Fibroblast of skin of abdomen (primary cell): ENCODE measurements at regions not wholly inside any gene's neighbourhood (a gene's known extent, or its start where the extent isn't known, plus 50 kb on each side); places are given as distances from the start of the nearest gene placed in this dataset.
A peak's percentile ranks its signal among the peaks of the same experiment; 100 is the strongest.

ENCODE experiments used
- DNase-seq: peaks from one replicate; pipeline ENCODE4 v3.0.0-alpha.2; 2013

DNA sequence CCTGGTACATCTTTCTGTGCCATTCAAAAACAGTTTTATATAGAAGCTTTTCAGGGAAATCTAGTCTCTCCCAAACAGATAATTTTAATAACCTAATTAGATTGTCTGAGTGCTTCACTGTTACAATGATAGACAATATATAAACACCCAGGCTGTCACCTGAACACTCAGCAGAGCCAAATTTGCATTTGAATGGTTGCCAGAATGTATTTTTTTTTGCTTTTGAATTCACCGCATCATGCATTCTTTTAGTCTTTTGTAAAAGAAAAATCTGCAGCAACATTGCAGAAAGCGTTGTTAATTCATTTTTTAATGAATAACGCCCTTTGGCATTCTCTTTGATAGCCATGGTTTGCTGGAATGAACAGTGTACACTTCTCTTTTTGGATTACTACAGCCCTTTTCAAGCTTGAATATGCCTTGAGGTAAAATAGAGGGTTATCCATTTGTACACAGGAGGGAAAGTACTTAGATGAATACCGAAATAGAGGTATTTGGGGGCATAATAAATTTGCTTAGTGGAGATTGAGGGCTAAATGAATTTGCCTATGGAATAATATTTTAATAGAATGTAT lies 175.0 kb upstream of the EPHA5 start:
- no peak for DNase-seq

DNA sequence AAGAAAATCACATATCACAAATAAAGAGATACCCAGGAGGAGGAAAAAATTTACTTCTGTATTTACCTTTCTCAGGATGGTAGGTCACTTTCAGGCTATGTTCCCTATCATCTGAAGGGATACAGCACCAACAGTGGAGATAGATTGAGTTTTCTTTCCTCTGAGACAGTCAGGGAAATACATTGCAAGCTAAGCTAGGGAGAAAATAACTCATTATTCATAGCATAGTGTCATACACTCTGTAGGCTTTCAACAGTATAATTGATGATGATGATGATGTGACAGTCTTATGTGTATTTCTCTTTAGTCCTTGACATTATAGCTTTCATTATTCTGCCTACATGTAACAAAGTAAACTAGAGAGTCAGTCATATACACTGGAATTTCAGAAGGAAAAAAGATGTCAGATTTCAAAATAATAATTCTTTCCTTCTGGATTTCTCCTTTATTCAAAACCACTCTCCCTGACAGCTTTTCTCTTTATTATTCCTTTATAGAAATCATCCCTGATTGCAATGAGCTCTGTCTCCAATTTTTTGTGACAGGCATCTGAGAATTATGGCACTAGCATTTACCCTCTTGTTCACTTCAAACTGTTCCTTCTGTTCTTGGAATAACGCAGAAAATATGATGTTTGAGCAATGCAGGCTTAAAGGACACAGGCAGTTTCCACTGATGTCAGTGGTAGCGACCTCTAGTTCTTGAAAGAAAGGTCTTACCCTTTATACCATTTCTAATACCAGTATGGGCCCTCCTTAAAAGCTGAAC lies 169.1 kb upstream of the EPHA5 start:
- no peak for DNase-seq

DNA sequence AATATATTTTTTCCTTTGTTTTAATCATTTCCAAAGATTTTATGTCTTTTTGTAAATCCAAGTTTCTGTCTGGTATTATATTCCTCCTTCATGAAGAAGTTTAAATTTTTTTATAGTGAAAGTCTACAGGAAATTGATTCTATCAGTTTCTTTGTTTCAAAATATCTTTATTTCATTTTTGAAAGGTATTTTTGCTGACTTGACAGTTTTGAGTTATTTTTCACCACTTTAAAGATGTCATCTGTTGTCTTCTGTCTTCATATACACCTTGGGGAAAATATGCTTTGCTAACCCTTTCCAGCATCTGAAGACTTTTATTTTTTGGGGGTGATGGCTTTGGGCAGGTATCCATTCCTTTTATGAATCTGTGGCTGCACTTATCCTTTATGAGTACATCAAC lies 164.4 kb upstream of the EPHA5 start:
- no peak for DNase-seq

DNA sequence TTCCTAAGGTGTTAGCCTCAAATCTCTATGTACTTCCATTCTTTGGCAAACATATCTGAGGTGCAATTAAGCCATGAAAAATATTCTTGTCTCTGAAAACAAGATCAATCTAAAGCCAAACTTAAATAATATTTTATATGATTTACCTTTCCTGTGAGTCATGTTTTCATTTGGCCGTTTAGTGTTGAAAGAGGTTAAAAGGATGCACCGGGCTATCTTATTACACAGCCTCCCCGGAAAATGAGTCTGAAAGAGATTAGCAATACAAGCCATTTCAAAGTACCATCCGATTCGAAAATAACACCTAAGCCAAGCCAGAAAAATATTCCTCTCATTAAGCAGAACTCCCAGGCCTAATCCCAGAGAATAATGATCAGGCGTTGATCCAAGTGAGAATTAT lies 161.5 kb upstream of the EPHA5 start:
- DNase-seq = no peak

DNA sequence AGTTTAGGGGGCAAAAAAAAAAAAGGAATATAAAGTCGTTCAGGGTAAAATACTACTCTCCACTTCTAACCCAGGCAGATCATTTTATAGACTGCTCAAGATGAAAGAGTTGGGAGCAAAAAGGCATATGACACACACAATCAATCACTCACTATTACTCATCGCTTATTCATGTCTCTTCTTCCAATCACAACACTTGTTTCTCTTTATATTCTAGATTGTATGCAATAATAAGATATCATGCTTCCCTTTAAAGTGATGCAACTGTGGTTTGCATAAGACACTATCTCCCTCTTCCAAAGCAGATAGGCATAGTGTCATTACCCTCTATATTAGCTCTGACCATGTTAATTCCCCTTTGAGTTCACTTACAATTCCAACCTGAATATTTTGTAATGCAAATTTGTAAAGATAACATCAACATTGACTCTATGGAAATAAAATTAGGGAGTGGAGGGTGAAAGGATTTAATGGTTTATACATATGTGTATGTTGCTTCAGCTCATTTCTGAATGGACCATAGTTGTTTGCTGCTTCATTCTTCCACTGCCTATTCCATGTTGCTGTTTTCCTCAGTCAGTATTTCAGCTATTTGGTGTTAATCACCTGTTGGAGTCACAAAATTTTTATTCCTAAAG lies 154.9 kb upstream of the EPHA5 start:
- DNase-seq = peak; percentile 56

DNA sequence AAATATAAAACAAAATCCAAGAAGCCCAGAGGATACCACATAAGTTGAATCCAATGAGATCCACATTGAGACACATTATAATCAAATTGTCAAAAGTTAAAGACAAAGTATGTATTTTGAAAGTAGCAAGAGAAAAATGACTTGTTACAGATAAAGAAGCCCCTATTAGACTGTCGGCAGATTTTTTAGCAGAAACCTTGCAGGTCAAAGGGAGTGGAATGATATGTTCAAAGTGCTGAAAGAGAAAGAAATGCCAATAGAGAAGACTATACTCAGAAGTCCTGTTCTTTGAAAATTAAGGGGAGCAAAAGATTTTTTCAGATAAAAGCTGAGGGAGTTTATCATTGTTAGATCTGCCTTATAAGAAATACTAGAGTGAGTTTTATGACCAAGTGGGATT lies 148.9 kb upstream of the EPHA5 start:
- no peak for DNase-seq

DNA sequence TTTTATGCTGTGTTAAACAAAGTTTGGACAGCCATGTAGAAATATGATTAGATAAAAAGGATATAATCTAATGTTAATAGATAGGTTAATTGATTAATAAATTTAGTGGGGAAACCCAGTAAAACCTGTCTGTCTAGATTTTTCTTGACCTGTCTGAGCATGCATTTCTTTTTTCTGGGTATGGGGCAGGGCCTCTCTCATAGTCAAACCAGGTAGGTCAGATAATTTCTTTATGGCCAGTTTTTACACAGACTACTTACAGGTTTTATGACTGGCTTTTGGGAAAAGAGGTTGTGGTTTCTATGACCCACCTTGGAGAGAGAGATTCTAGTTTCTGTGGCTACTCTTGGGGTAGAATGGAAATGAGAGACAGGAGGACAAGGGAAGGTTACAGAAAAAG lies 135.6 kb upstream of the EPHA5 start:
- no peak for DNase-seq

DNA sequence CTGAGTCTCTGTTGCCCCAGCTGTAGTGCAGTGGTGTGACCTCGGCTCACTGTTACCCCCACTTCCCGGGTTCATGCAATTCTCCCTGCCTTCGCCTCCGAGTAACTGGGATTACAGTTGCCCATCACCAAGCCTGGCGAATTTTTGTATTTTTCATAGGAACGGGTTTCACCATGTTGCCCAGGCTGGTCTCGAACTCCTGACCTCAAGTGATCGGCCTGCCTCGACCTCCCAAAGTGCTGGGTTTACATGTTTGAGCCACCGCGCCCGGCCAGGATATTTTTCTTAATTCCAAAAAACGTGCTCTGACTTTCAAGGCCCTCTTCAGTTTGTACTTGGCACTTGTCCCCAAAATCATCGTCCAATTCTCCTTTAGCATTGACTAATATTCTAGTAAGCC lies 129.2 kb upstream of the EPHA5 start:
- DNase-seq = no peak

DNA sequence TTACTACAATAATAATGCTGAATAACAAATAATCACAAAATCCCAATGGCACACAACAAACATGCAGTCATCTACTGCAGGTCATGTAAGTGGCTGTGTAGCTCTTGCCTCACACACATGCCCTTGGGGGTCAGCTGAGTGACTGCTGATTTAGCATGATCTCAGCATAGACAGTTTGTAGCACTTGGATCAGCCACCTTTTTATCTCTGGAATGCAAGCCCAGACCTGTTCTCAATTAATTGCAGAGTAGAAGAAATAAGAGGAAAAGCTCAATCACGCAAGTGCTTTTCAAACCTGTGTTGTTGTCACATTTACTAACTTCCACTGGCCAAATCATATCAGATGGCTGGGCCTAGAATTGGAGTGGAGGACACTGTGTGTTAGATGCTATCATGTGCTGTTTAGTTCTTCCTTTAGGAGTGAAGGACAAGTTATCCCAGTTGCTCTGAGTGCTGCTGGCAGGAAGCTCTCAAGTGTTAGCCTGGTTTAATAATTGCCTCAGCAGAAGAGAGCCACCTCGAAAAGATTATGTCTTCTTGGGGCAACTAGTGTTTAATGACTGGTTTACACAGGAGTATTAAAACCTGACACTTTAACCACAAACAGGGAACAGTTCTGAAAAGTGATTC lies 128.3 kb upstream of the EPHA5 start:
- no peak for DNase-seq

DNA sequence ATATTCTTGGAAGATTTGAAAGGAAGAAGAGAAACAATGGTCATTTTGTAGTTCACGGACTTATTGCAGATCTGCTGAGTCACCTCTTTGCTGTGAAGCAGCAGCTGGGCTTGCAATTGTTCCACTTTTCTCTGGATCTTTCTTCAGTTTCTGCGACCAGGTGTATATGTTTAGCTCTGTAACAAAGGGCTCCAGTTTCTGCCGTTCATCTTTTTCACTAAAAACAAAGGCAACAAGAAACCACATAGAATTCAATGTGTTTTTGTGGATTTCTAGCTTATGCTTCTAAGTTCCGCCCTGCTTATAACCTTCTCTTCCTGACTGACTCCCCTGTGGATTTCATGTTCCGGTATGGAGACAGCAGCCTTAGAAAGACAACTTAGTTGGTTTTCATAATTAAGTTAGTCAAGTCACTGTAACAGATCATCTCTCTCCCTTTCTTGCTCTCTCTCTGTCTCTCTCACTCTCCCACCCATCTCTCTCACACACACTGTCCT lies 121.6 kb upstream of the EPHA5 start:
- DNase-seq = no peak

DNA sequence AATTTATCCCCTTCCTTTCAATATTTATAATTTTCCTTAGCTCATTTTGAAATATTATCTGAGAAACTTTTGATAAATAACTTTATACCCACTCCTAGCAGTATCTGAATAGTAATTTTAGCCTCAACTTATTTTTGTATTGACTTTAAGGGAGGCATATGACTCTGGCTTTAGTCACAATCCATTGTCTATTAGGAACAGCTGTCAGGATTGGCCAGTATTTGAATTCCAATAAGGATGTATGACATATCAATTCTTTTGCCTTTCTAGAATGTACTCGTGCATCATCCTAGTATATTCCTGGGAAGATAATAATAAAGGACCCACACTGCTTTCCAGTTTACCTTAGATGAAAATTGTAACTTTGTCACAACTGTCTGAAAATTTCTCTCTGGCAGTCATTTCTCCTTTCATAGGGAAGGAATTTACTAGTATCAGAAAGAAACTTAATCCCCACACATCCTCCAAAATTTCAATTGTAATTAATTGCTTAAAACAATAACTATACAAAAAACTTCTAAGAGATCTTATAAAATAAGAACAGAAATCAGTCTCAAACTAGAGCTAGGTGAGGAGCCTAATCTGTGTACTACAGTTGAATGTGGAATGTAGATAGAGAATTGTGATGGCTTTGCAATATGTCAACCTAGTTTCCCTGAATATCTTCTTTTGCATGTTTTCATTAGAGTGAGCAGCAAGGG lies 121.0 kb upstream of the EPHA5 start:
- DNase-seq = no peak

DNA sequence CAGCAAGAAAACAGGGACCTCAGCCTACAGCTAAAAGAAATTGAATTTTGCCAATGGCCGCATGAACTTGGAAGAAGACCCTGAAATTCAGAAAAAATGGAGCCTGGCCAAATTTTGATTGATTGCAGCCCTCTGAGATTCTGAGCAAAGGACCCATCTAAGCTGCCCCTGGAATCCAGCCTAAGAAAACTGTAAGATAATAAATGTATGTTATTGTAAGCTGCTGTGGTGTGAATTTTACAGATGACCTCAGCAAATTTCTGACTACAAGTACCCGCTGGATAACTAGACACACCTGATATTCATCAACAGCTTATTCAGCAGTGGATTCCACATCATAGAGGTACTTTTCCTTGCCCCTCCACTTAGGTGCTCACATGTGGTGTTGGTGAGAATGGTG lies 119.5 kb upstream of the EPHA5 start:
- no peak for DNase-seq

DNA sequence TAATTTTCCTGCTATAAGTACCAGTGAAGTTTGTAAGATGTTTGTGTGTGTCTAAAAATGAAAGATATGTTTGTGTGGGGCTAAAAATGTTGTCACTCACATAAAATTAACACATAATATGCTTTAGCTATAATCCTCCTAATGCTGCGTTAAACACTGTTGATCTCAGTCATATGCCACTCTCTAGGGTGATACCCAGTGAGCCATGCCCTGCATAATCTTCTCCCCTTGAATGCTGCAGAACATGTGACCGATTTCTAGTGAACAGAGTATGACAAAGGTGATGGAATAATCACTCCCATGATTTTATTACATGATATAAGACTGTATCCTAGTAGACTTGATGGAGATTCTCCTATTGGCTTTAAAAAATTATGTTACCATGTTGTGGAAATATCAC lies 119.1 kb upstream of the EPHA5 start:
- no peak for DNase-seq

DNA sequence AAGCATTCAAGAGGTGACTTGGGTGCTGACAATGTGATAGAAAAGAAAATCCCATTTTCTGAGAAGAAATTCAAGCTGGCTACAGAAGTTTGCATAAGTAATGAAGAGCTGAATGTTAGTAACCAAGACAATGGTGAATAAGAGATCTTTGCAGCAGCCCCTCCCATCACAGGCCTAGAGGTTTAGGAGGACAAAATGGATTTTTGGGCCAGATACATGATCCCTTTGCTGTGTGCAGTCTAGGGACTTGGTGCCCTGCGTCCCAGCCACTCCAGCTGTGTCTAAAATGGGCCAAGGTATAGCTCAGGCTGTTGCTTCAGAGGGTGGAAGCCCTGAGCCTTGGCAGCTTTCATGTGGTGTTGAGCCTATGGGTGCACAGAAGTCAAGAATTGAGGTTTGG lies 107.0 kb upstream of the EPHA5 start:
- no peak for DNase-seq

DNA sequence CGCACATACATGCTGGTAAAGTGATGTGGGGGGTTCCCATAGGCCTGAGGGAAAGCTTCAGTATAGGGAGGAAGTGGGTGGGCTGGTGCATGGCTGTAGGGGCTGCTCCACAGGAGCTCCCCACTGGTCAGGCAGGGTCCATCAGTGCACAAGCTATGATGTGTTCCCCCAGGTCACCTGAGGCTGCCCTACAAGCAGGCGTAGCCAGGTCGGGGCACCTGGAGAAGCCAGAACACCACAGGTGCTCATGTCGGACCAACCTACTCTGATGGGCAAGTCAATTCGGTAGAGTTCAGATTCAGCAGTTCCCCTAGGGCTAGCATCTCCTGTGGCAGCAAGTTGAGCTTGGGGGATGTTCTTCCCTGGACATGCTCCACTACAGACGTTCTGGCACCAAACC lies 103.3 kb upstream of the EPHA5 start:
- DNase-seq = no peak

DNA sequence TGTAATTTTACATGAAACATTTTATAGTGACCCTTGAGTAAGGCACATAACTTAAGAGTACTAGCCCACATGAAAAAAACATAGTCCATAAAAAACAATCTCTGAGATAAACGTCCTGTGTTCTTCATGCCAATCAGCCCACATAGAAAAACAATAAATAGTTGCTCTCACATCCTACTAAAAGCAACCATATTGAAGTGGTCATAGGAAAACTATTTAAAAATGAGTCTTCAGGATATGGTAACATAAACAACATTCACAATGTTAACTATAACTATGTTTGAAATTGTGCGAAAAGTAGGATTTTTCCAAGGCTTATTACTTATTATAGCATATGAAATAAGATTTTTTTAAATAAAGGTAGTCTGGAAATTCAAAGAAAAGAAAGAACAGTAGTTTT lies 77.1 kb upstream of the EPHA5 start:
- DNase-seq = no peak

DNA sequence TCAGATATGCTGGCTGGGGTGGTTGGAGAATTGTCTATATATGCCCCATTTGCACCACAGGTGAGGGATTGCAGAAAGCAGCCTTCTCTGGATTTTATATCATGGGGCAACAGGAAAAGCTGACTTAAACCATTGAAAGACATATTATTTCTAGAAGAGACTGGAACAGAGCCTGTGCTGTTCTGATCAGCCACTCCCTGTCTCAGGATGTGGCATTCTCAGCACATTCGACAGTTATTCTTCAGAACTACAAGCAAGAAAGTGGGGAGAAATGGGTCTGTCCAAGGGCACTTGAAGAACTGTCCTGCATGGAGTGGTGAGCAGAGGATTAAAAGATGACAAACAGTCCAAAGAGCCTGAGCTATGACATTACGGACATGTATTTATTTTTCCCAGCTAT lies 67.8 kb upstream of the EPHA5 start:
- no peak for DNase-seq

DNA sequence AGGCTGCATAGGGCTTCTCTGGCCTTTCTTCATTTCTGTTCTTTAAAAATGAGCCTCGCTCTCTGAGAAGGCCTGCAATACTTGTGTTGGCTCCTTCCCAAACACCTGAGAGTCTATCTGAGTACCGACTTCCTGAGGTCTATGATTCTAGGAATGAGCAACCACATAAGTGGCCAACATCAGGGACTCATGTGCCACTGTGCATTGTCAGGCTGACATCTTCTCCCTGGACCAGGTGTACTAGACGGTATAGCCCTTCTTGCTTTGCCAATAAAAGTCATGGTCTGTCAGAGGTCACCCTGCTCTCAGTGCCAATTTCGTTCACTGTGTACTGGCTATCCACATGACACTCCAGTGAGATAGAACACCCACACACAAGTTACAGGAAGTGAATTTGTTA lies 67.4 kb upstream of the EPHA5 start:
- no peak for DNase-seq

DNA sequence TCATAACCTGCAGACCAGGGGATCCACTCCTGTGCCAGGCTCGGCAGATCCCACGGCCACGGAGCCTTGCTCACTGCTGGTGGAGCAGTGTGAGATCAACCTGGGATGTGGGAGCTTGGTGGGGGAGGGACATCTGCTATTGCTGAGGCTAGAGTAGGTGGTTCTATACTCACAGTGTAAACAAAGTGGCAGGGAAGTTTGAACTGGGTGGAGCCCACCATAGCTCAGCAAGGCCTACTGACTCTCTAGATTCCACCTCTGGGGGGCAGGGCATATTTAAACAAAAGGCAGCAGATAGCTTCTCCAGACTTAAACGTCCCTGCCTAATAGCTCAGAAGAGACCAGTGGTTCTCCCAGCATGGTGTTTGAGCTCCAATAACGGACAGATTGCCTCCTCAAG lies 54.7 kb upstream of the EPHA5 start:
- DNase-seq = no peak
